HG03045 (cell line): ENCODE measurements at regions not wholly inside any gene's neighbourhood (a gene's known extent, or its start where the extent isn't known, plus 50 kb on each side); places are given as distances from the start of the nearest gene placed in this dataset.
"Not testable (repeated sequence)": the region's sequence is repeated elsewhere in the genome, so short reads cannot be mapped to it uniquely, and the experiment has no call there.

Experiments used
- ATAC-seq: cut with Tn5 transposase; IDR thresholded peaks from one replicate; pipeline ENCODE4 v1.9.1; 2021; ENCODE audit warnings: mild to moderate bottlenecking, moderate library complexity; ENCODE audit not compliant: unreplicated experiment

- not testable (repeated sequence) for ATAC-seq
These were observed 155.6 kb upstream of the GOLGA6L22 start for GRCh38 chr15:22303112-22303511.
